Thyroid gland (tissue), 4 donors: ENCODE measurements at regions not wholly inside any gene's neighbourhood (a gene's known extent, or its start where the extent isn't known, plus 50 kb on each side); places are given as distances from the start of the nearest gene placed in this dataset.

Source experiments
- CTCF ChIP-seq, 6 experiments: fragments of 200-600 bp in 3 of 6; fragments of 450-650 bp in 3 of 6; sonication (generic) in 3 of 6; IDR thresholded peaks; one replicate each; pipeline ENCODE4 v1.5.1; 2016 to 2019; ENCODE audit warnings: antibody characterized with exemption in 6 of 6, mild to moderate bottlenecking in 2 of 6, inconsistent platforms in 1 of 6, moderate library complexity in 1 of 6
- POLR2A ChIP-seq, 2 donors: fragments of 450-650 bp; IDR thresholded peaks; one replicate each; pipeline ENCODE4 v1.6.1; 2017; ENCODE audit warnings: antibody characterized with exemption in 2 of 2, mild to moderate bottlenecking in 2 of 2, moderate library complexity in 1 of 2

GRCh38 chr4:127196655-127197352, 436.0 kb upstream of the INTU start:
- TF ChIP-seq CTCF (IDR thresholded peaks at IDR 0.05): no peak
- no peak for TF ChIP-seq POLR2A (IDR thresholded peaks at IDR 0.05)
